ENCODE measurements at regions not wholly inside any gene's neighbourhood (a gene's known extent, or its start where the extent isn't known, plus 50 kb on each side); places are given as distances from the start of the nearest gene placed in this dataset.

GRCh38 chr4:72786401-72786990, 217.5 kb upstream of the ADAMTS3 start:
- H3K27me3 ChIP-seq (ENCODE audit: low read depth) = no peaks in the 10 kb centered on the region
- ATAC-seq = no peak
- DNase-seq = no peak
- no peaks in the 10 kb centered on the region for H3K9me3 ChIP-seq
- no peaks in the 10 kb centered on the region for H3K36me3 ChIP-seq
- no peak overlapping the region for H3K4me3 ChIP-seq
- H3K27ac ChIP-seq = no peak overlapping the region
- intact Hi-C loops (cut with DNase I) = no loop called here
- TF ChIP-seq, protein P1, sequence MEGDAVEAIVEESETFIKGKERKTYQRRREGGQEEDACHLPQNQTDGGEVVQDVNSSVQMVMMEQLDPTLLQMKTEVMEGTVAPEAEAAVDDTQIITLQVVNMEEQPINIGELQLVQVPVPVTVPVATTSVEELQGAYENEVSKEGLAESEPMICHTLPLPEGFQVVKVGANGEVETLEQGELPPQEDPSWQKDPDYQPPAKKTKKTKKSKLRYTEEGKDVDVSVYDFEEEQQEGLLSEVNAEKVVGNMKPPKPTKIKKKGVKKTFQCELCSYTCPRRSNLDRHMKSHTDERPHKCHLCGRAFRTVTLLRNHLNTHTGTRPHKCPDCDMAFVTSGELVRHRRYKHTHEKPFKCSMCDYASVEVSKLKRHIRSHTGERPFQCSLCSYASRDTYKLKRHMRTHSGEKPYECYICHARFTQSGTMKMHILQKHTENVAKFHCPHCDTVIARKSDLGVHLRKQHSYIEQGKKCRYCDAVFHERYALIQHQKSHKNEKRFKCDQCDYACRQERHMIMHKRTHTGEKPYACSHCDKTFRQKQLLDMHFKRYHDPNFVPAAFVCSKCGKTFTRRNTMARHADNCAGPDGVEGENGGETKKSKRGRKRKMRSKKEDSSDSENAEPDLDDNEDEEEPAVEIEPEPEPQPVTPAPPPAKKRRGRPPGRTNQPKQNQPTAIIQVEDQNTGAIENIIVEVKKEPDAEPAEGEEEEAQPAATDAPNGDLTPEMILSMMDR (IDR thresholded peaks at IDR 0.05) = no peak
- no peaks in the 10 kb centered on the region for H3K4me1 ChIP-seq

DNA sequence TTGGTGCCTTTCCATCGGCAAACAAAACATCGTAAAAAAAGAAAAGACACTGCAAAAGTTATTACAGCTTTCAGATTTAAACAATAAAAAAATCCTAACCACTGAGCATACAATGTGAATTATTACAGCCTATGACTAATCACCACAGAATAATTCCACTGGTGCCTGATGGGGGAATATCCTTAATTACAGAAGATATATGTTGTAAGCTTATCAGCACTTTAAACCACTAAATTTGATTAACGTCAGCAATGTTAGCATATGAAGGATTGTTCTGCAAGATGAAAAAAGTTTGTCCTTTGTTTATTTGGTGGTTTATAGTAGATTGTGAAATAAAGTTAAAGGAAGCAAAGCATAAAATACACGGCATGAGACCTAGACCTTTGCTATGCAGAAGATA, 210.2 kb upstream of the ADAMTS3 start:
- H3K36me3 ChIP-seq = no peaks in the 10 kb centered on the region
- H3K4me1 ChIP-seq = no peaks in the 10 kb centered on the region
- no peak overlapping the region for H3K4me3 ChIP-seq
- ATAC-seq (no peak), DNase-seq (no peak)
- H3K9me3 ChIP-seq = no peaks in the 10 kb centered on the region
- intact Hi-C loops (cut with DNase I) = no loop called here
- H3K27ac ChIP-seq = no peak overlapping the region
- no peaks in the 10 kb centered on the region for H3K27me3 ChIP-seq (ENCODE audit: low read depth)
- TF ChIP-seq, protein P1 (IDR thresholded peaks at IDR 0.05) = no peak

DNA sequence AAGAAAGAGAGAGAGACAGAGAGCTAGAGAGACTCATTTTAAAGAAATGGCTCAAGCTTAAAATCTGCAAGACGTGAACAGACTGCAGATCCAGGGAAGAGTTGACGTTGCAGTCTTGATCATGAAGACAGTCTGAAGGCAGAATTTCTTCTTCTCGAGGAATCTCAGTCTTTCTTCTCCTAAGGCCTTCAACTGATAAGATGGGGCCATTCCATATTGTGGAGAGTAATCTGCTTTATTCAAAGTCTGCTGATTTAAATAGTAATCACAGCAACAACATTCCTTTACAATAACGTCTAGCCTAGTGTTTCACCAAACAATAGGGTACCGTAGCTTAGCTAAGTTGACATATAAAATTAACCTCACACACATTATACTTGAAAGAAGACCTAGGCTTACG, 208.4 kb upstream of the ADAMTS3 start:
- ATAC-seq = no peak
- no peak overlapping the region for H3K27ac ChIP-seq
- intact Hi-C loops (cut with DNase I) = no loop called here

GRCh38 chr4:72770708-72771107, 201.7 kb upstream of the ADAMTS3 start:
- H3K27me3 ChIP-seq (ENCODE audit: low read depth) = no peaks in the 10 kb centered on the region
- no peak overlapping the region for H3K27ac ChIP-seq
- intact Hi-C loops (cut with DNase I) = no loop called here
- H3K4me3 ChIP-seq = no peak overlapping the region
- no peaks in the 10 kb centered on the region for H3K4me1 ChIP-seq
- TF ChIP-seq, protein P1 (IDR thresholded peaks at IDR 0.05) = no peak
- DNase-seq (no peak), ATAC-seq (no peak)
- no peaks in the 10 kb centered on the region for H3K36me3 ChIP-seq
- no peaks in the 10 kb centered on the region for H3K9me3 ChIP-seq

More for the DNA sequence above, 208.4 kb upstream of the ADAMTS3 start:
- no peak overlapping the region for H3K4me3 ChIP-seq
- TF ChIP-seq, protein P1 (IDR thresholded peaks at IDR 0.05) = no peak
- no peaks in the 10 kb centered on the region for H3K9me3 ChIP-seq
- no peaks in the 10 kb centered on the region for H3K4me1 ChIP-seq
- no peaks in the 10 kb centered on the region for H3K36me3 ChIP-seq
- DNase-seq = no peak
- no peaks in the 10 kb centered on the region for H3K27me3 ChIP-seq (ENCODE audit: low read depth)

- no peak overlapping the region for H3K4me3 ChIP-seq
- DNase-seq (no peak), ATAC-seq (peak; percentile 15 to 49)
- TF ChIP-seq, protein P1 (IDR thresholded peaks at IDR 0.05) = no peak
- no peaks in the 10 kb centered on the region for H3K36me3 ChIP-seq
- intact Hi-C loops (cut with DNase I) = no loop called here
- no peaks in the 10 kb centered on the region for H3K9me3 ChIP-seq
- no peaks in the 10 kb centered on the region for H3K4me1 ChIP-seq
- H3K27me3 ChIP-seq (ENCODE audit: low read depth) = no peaks in the 10 kb centered on the region
- H3K27ac ChIP-seq = peak overlapping the region; percentile 37
These were observed 199.3 kb upstream of the ADAMTS3 start for GRCh38 chr4:72768364-72768763.
